Fibroblast of villous mesenchyme (primary cell): ENCODE measurements at regions not wholly inside any gene's neighbourhood (a gene's known extent, or its start where the extent isn't known, plus 50 kb on each side); places are given as distances from the start of the nearest gene placed in this dataset.

Experiments
- DNase-seq: peaks from one replicate; pipeline ENCODE4 v3.0.0-alpha.2; 2010; ENCODE audit warnings: low read depth
- H3K4me3 ChIP-seq: 2 replicates; pipeline ENCODE4 v1.5.1; 2011; ENCODE audit warnings: low read depth, mild to moderate bottlenecking, low read length
- TF ChIP-seq, protein P1 (sequence below): IDR thresholded peaks from 2 replicates; pipeline ENCODE4 v1.5.1; 2012; ENCODE audit warnings: low read depth, mild to moderate bottlenecking, low read length; ENCODE audit not compliant: insufficient read depth

GRCh38 chr1:98088381-98088780, 167.5 kb upstream of the DPYD start:
- no peak for DNase-seq
- peak overlapping the region; percentile 7 for H3K4me3 ChIP-seq
- TF ChIP-seq, protein P1, sequence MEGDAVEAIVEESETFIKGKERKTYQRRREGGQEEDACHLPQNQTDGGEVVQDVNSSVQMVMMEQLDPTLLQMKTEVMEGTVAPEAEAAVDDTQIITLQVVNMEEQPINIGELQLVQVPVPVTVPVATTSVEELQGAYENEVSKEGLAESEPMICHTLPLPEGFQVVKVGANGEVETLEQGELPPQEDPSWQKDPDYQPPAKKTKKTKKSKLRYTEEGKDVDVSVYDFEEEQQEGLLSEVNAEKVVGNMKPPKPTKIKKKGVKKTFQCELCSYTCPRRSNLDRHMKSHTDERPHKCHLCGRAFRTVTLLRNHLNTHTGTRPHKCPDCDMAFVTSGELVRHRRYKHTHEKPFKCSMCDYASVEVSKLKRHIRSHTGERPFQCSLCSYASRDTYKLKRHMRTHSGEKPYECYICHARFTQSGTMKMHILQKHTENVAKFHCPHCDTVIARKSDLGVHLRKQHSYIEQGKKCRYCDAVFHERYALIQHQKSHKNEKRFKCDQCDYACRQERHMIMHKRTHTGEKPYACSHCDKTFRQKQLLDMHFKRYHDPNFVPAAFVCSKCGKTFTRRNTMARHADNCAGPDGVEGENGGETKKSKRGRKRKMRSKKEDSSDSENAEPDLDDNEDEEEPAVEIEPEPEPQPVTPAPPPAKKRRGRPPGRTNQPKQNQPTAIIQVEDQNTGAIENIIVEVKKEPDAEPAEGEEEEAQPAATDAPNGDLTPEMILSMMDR = no peak

DNA sequence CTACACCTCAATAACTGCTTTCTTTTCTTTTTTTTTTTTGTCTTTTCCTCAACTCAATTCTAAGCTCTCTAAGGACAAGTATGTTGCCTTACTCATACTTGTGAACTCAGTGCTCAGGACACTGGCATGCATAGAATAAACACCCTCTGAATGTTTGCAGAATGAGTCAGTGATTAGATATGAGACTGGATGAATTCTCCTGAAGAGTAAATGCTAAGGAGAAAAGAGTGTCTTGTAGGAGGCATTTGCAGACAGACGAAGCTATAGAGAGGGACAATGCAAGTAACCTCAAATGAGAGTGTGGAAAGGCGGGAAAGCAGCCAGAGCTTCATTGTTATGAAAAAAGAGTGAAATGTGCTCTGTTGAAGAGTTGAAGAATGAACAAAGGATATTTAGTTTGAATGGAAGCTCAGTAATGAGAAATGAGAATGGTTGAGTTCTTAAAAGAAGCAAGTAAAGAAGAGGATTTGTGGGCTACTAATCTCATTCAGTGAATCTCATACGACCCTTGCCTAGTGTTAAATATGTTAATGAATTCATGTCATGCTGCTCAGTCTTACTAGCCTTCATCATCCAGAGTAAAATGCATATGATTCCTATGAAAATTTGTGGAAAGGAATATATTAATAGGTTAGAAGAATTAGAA, 166.1 kb upstream of the DPYD start:
- TF ChIP-seq, protein P1 = no peak
- H3K4me3 ChIP-seq = no peak overlapping the region
- DNase-seq = peak; percentile 92

GRCh38 chr1:98086156-98086555, 165.3 kb upstream of the DPYD start:
- no peak overlapping the region for H3K4me3 ChIP-seq
- TF ChIP-seq, protein P1 = no peak
- DNase-seq = peak; percentile 36

- no peak overlapping the region for H3K4me3 ChIP-seq
- TF ChIP-seq, protein P1 = no peak
- DNase-seq = peak; percentile 63
Measured at GRCh38 chr1:98084188-98084587, 163.4 kb upstream of the DPYD start.

- H3K4me3 ChIP-seq = no peak overlapping the region
- TF ChIP-seq, protein P1 = no peak
- no peak for DNase-seq
Measured at GRCh38 chr1:98081944-98082343, 161.1 kb upstream of the DPYD start.

GRCh38 chr1:98078596-98078995, 157.8 kb upstream of the DPYD start:
- no peak overlapping the region for H3K4me3 ChIP-seq
- TF ChIP-seq, protein P1 = no peak
- DNase-seq = no peak

- TF ChIP-seq, protein P1 = no peak
- H3K4me3 ChIP-seq = no peak overlapping the region
- no peak for DNase-seq
Measured at GRCh38 chr1:98077691-98078090, 156.9 kb upstream of the DPYD start.
